Ishikawa (cell line): ENCODE measurements at regions not wholly inside any gene's neighbourhood (a gene's known extent, or its start where the extent isn't known, plus 50 kb on each side); places are given as distances from the start of the nearest gene placed in this dataset.

Experiments used
- CEBPB ChIP-seq: IDR thresholded peaks from 2 replicates; pipeline ENCODE4 v1.6.1; 2012
- CREB1 ChIP-seq: IDR thresholded peaks from 2 replicates; pipeline ENCODE4 v1.6.1; 2012; ENCODE audit warnings: low read depth
- EGR1 ChIP-seq: IDR thresholded peaks from 2 replicates; pipeline ENCODE4 v1.6.1; 2012
- EP300 ChIP-seq: IDR thresholded peaks from 2 replicates; pipeline ENCODE4 v1.6.1; 2012; ENCODE audit warnings: borderline replicate concordance
- FOXM1 ChIP-seq: IDR thresholded peaks from 2 replicates; pipeline ENCODE4 v1.6.1; 2012; ENCODE audit warnings: low read depth, borderline replicate concordance
- NFIC ChIP-seq: IDR thresholded peaks from 2 replicates; pipeline ENCODE4 v1.6.1; 2012
- RAD21 ChIP-seq: IDR thresholded peaks from 2 replicates; pipeline ENCODE4 v1.6.1; 2012; ENCODE audit warnings: low read depth
- TAF1 ChIP-seq: IDR thresholded peaks from 2 replicates; pipeline ENCODE4 v1.6.1; 2012; ENCODE audit warnings: low read depth, mild to moderate bottlenecking
- TCF12 ChIP-seq: IDR thresholded peaks from 2 replicates; pipeline ENCODE4 v1.6.1; 2012; ENCODE audit warnings: low read depth
- TEAD4 ChIP-seq: IDR thresholded peaks from 2 replicates; pipeline ENCODE4 v1.6.1; 2012
- USF1 ChIP-seq: IDR thresholded peaks from 2 replicates; pipeline ENCODE4 v1.6.1; 2012
- YY1 ChIP-seq: IDR thresholded peaks from 2 replicates; pipeline ENCODE4 v1.6.1; 2012; ENCODE audit warnings: low read depth
- ZBTB7A ChIP-seq: IDR thresholded peaks from 2 replicates; pipeline ENCODE4 v1.6.1; 2012; ENCODE audit warnings: low read depth
- TF ChIP-seq, protein P1 (sequence below): IDR thresholded peaks from 2 replicates; pipeline ENCODE4 v1.6.1; 2012; ENCODE audit warnings: low read depth, mild to moderate bottlenecking
- TF ChIP-seq, protein P2 (sequence below): IDR thresholded peaks from 2 replicates; pipeline ENCODE4 v1.6.1; 2012

- TF ChIP-seq CREB1 (no peak), CEBPB (no peak), RAD21 (no peak), YY1 (no peak), NFIC (no peak)
Measured at GRCh38 chr1:228835456-228835855, 100.2 kb downstream of the RHOU start.

- TF ChIP-seq, protein P1, sequence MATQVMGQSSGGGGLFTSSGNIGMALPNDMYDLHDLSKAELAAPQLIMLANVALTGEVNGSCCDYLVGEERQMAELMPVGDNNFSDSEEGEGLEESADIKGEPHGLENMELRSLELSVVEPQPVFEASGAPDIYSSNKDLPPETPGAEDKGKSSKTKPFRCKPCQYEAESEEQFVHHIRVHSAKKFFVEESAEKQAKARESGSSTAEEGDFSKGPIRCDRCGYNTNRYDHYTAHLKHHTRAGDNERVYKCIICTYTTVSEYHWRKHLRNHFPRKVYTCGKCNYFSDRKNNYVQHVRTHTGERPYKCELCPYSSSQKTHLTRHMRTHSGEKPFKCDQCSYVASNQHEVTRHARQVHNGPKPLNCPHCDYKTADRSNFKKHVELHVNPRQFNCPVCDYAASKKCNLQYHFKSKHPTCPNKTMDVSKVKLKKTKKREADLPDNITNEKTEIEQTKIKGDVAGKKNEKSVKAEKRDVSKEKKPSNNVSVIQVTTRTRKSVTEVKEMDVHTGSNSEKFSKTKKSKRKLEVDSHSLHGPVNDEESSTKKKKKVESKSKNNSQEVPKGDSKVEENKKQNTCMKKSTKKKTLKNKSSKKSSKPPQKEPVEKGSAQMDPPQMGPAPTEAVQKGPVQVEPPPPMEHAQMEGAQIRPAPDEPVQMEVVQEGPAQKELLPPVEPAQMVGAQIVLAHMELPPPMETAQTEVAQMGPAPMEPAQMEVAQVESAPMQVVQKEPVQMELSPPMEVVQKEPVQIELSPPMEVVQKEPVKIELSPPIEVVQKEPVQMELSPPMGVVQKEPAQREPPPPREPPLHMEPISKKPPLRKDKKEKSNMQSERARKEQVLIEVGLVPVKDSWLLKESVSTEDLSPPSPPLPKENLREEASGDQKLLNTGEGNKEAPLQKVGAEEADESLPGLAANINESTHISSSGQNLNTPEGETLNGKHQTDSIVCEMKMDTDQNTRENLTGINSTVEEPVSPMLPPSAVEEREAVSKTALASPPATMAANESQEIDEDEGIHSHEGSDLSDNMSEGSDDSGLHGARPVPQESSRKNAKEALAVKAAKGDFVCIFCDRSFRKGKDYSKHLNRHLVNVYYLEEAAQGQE = no peak
- TF ChIP-seq USF1 (no peak), NFIC (no peak), CREB1 (no peak), ZBTB7A (no peak), RAD21 (no peak), YY1 (no peak), TCF12 (no peak), FOXM1 (no peak), EP300 (no peak), TEAD4 (no peak), CEBPB (no peak), TAF1 (no peak), EGR1 (no peak)
- TF ChIP-seq, protein P2, sequence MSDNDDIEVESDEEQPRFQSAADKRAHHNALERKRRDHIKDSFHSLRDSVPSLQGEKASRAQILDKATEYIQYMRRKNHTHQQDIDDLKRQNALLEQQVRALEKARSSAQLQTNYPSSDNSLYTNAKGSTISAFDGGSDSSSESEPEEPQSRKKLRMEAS = no peak
Measured at GRCh38 chr1:228835911-228836310, 100.6 kb downstream of the RHOU start.

- TF ChIP-seq YY1 (no peak), FOXM1 (no peak), USF1 (no peak), EGR1 (no peak), ZBTB7A (no peak), RAD21 (no peak), TEAD4 (no peak), EP300 (no peak), CEBPB (no peak), NFIC (no peak), TCF12 (no peak), TAF1 (no peak), CREB1 (no peak)
- TF ChIP-seq, protein P1 = no peak
- TF ChIP-seq, protein P2 = no peak
Measured at GRCh38 chr1:228836427-228836826, 101.1 kb downstream of the RHOU start.

GRCh38 chr1:228837032-228837431 lies 101.8 kb downstream of the RHOU start:
- no peak for TF ChIP-seq FOXM1
- TF ChIP-seq EP300 = no peak

DNA sequence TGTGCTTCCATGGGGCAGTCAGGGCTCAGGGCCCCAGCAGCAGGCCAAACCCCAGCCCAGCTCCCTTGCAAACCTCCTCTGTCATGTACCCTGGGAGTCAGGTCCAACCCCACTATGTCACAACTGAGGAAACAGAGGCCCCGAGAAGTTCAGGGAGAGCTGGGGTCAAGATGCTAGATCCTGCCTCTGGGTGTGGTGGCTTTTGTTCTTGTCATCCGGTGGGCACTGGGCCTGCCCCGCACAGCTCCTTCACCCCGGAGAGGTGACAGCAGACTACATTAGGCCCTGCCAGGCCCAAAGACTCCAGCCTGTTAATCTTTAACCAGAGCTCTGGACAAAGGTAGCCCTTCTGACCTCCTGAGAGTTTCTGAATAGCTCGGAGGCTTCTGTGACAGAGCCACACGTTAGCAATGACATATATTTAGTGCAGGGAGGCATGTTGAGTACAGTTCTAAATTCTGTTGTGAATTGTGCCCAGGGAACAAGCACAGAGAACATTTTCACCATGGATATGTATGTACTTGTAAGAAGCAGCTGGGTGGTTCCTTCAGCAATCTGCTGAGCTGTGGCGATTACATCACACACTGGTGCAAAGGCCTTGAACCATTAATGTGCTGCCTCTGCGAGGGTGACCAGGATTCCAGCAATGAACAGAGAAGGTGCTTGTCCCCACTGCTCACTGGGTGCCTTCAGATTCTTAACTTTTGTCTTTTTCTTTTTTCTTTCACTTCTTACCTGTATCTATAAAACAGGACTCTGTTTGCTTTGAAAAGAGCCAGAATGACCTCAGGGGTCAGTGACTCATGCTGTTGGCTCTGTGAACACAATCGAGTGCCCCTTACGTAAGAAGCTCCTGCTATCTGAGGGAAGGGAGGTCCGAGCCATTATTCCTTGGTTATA lies 102.8 kb downstream of the RHOU start:
- TF ChIP-seq NFIC (0 out of 2 replicates have a peak, but pooled peaks have one; percentile 26), EGR1 (no peak), CREB1 (0 out of 2 replicates have a peak, but pooled peaks have one; percentile 25), RAD21 (no peak), CEBPB (peak; percentile 56), TEAD4 (no peak)
